Astrocyte (in vitro differentiated cells and primary cell): ENCODE measurements at regions not wholly inside any gene's neighbourhood (a gene's known extent, or its start where the extent isn't known, plus 50 kb on each side); places are given as distances from the start of the nearest gene placed in this dataset.

Experiments
- DNase-seq: peaks from one replicate; pipeline ENCODE4 v3.0.0-alpha.2; 2010; ENCODE audit warnings: low read depth
- FAIRE-seq: peaks from 2 replicates; lab custom pipeline; 2011; peaks lifted over from hg19 to GRCh38; lab: Jason Lieb, UNC
- H2AFZ ChIP-seq: 2 replicates; pipeline ENCODE4 v1.6.0; 2012; ENCODE audit warnings: low read depth, low read length, inconsistent platforms
- H3K27ac ChIP-seq: 2 replicates; pipeline ENCODE4 v1.5.1; 2011; ENCODE audit warnings: low read depth, low read length, inconsistent platforms
- H3K27me3 ChIP-seq: 2 replicates; pipeline ENCODE4 v1.6.0; 2011; ENCODE audit warnings: low read length, inconsistent platforms; ENCODE audit not compliant: insufficient read depth
- H3K36me3 ChIP-seq: 2 replicates; pipeline ENCODE4 v1.5.1; 2011; ENCODE audit warnings: low read length, inconsistent platforms; ENCODE audit not compliant: insufficient read depth
- H3K4me1 ChIP-seq: 2 replicates; pipeline ENCODE4 v1.5.1; 2011; ENCODE audit warnings: low read length, inconsistent platforms; ENCODE audit not compliant: insufficient read depth
- H3K4me2 ChIP-seq: 2 replicates; pipeline ENCODE4 v1.6.0; 2012; ENCODE audit warnings: low read length, inconsistent platforms
- H3K4me3 ChIP-seq: 2 replicates; pipeline ENCODE4 v1.5.1; 2011; ENCODE audit warnings: low read depth, mild to moderate bottlenecking, low read length, inconsistent platforms; ENCODE audit not compliant: insufficient read depth
- H3K79me2 ChIP-seq: 2 replicates; pipeline ENCODE4 v1.6.0; 2012; ENCODE audit warnings: mild to moderate bottlenecking, low read length, inconsistent platforms; ENCODE audit not compliant: insufficient read depth
- H3K9ac ChIP-seq: 2 replicates; pipeline ENCODE4 v1.6.0; 2012; ENCODE audit warnings: mild to moderate bottlenecking, low read length, inconsistent platforms
- H3K9me3 ChIP-seq: 2 replicates; pipeline ENCODE4 v1.5.1; 2012; ENCODE audit warnings: low read depth, mild to moderate bottlenecking, low read length, inconsistent platforms; ENCODE audit not compliant: insufficient read depth
- H4K20me1 ChIP-seq: 2 replicates; pipeline ENCODE4 v1.6.0; 2012; ENCODE audit warnings: low read length, inconsistent platforms; ENCODE audit not compliant: insufficient read depth
- H3K27ac Mint-ChIP-seq: one replicate; pipeline ENCODE4 v1.8.0; 2021; ENCODE audit warnings: mild to moderate bottlenecking, mixed read lengths; ENCODE audit not compliant: unreplicated experiment
- H3K27me3 Mint-ChIP-seq: one replicate; pipeline ENCODE4 v1.8.0; 2021; ENCODE audit warnings: low read depth, mixed read lengths; ENCODE audit not compliant: unreplicated experiment
- H3K36me3 Mint-ChIP-seq: one replicate; pipeline ENCODE4 v1.8.0; 2021; ENCODE audit warnings: low read depth, mixed read lengths; ENCODE audit not compliant: unreplicated experiment
- H3K4me1 Mint-ChIP-seq: one replicate; pipeline ENCODE4 v1.8.0; 2021; ENCODE audit warnings: low read depth, mixed read lengths; ENCODE audit not compliant: unreplicated experiment
- H3K4me3 Mint-ChIP-seq: one replicate; pipeline ENCODE4 v1.8.0; 2021; ENCODE audit warnings: mild to moderate bottlenecking, moderate library complexity, mixed read lengths; ENCODE audit not compliant: unreplicated experiment
- H3K9me3 Mint-ChIP-seq: one replicate; pipeline ENCODE4 v1.8.0; 2021; ENCODE audit warnings: mild to moderate bottlenecking, mixed read lengths; ENCODE audit not compliant: unreplicated experiment
- EZH2 ChIP-seq: IDR thresholded peaks from 2 replicates; pipeline ENCODE4 v1.6.1; 2012; ENCODE audit warnings: mild to moderate bottlenecking, low read length, inconsistent platforms; ENCODE audit not compliant: insufficient read depth
- TF ChIP-seq, protein P1 (sequence below): IDR thresholded peaks from 2 replicates; pipeline ENCODE4 v1.5.1; 2011; ENCODE audit warnings: low read depth, mild to moderate bottlenecking, inconsistent platforms, low read length, moderate library complexity; ENCODE audit not compliant: insufficient read depth

DNA sequence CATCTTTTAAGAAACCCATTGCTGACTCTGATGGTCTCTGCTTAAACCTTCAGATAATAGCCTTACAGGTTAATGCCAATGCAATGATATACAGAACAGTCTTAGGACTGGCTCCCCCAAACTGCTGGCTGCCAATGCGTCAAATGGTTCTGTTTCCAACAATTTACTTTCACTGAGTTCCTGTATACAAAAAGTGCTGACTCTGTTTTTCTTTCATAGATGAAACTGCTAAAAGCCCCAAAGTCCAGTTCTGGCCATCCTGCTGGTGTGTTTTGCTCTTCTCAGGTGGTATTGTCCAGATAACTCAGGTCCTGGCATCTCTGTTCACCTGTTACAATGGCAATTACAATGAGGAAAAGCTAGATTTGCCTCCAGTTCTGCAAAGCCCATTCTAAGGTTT lies 326.9 kb downstream of the GRIN2B start:
- H3K36me3 ChIP-seq: no peaks in the 10 kb centered on the region
- no peaks in the 10 kb centered on the region for H4K20me1 ChIP-seq
- no peaks in the 10 kb centered on the region for H3K36me3 Mint-ChIP-seq
- no peaks in the 10 kb centered on the region for H3K79me2 ChIP-seq
- no peak for FAIRE-seq
- no peaks in the 10 kb centered on the region for H3K9me3 ChIP-seq
- H3K27ac ChIP-seq: no peak overlapping the region
- H3K4me1 Mint-ChIP-seq: peaks cover 10% of the 10 kb centered on the region
- no peaks in the 10 kb centered on the region for H3K9me3 Mint-ChIP-seq
- no peaks in the 10 kb centered on the region for H3K27me3 Mint-ChIP-seq
- no peak overlapping the region for H3K4me3 ChIP-seq
- H2AFZ ChIP-seq: no peak overlapping the region
- H3K4me2 ChIP-seq: no peak overlapping the region
- no peak overlapping the region for H3K4me3 Mint-ChIP-seq
- no peak for DNase-seq
- H3K9ac ChIP-seq: no peak overlapping the region
- TF ChIP-seq EZH2: no peak
- TF ChIP-seq, protein P1, sequence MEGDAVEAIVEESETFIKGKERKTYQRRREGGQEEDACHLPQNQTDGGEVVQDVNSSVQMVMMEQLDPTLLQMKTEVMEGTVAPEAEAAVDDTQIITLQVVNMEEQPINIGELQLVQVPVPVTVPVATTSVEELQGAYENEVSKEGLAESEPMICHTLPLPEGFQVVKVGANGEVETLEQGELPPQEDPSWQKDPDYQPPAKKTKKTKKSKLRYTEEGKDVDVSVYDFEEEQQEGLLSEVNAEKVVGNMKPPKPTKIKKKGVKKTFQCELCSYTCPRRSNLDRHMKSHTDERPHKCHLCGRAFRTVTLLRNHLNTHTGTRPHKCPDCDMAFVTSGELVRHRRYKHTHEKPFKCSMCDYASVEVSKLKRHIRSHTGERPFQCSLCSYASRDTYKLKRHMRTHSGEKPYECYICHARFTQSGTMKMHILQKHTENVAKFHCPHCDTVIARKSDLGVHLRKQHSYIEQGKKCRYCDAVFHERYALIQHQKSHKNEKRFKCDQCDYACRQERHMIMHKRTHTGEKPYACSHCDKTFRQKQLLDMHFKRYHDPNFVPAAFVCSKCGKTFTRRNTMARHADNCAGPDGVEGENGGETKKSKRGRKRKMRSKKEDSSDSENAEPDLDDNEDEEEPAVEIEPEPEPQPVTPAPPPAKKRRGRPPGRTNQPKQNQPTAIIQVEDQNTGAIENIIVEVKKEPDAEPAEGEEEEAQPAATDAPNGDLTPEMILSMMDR: no peak
- H3K27me3 ChIP-seq: no peaks in the 10 kb centered on the region
- H3K4me1 ChIP-seq: no peaks in the 10 kb centered on the region
- no peak overlapping the region for H3K27ac Mint-ChIP-seq

DNA sequence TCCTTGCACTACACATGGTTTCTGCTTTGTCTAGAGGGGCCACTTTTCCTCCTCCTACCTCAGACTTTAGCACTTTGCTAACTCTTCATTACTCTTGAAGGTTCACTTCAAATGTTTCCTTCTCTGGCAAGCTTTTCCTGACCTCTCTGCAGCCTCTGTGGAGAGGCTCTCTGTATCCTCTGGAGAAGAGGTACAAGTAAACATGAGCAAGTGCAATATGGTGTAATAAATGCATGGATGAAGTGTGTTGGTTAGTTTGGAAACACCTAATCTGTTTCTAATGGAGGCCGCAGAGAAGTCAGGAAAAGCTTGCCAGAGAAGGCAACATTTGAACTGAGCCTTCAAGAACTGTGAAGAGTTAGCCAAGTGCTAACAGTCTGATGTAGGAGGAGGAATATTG lies 329.3 kb downstream of the GRIN2B start:
- Histone ChIP-seq H3K79me2 (no peaks in the 10 kb centered on the region), H3K9me3 (no peaks in the 10 kb centered on the region), H3K36me3 (no peaks in the 10 kb centered on the region), H3K4me3 (no peak overlapping the region), H3K27me3 (no peaks in the 10 kb centered on the region), H3K4me1 (no peaks in the 10 kb centered on the region), H3K9ac (no peak overlapping the region), H3K27ac (no peak overlapping the region), H2AFZ (no peak overlapping the region), H4K20me1 (no peaks in the 10 kb centered on the region), H3K4me2 (no peak overlapping the region)
- H3K4me1 Mint-ChIP-seq: peaks cover 4% of the 10 kb centered on the region
- TF ChIP-seq, protein P1: no peak
- TF ChIP-seq EZH2: no peak
- no peaks in the 10 kb centered on the region for H3K9me3 Mint-ChIP-seq
- no peak overlapping the region for H3K4me3 Mint-ChIP-seq
- no peak overlapping the region for H3K27ac Mint-ChIP-seq
- FAIRE-seq: no peak
- no peaks in the 10 kb centered on the region for H3K27me3 Mint-ChIP-seq
- DNase-seq: no peak
- no peaks in the 10 kb centered on the region for H3K36me3 Mint-ChIP-seq

DNA sequence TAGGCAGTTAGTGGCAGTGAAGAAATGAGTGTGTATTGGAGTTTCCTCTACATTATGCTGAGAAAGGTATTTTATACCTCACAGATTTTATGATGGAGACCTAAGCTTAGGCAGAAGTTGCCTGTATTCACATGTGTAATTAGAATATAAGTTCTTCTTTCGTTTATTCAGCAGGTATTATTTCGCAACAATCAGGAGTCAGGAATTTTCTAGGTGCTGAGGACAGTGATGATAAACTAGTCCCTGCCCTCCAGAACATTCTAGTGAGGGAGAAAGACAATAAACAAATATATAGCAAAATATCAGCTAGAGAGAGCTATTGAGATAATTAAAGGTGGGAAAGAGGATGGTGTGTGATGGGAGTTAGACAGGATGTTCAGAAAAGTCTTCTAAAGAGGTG lies 345.7 kb downstream of the GRIN2B start:
- Mint-ChIP-seq H3K27me3 (peaks cover 13% of the 10 kb centered on the region), H3K36me3 (no peaks in the 10 kb centered on the region), H3K4me1 (no peaks in the 10 kb centered on the region), H3K4me3 (no peak overlapping the region), H3K9me3 (peaks cover 3% of the 10 kb centered on the region), H3K27ac (no peak overlapping the region)
- Histone ChIP-seq H3K79me2 (no peaks in the 10 kb centered on the region), H3K27me3 (no peaks in the 10 kb centered on the region), H3K4me1 (no peaks in the 10 kb centered on the region), H3K27ac (no peak overlapping the region), H4K20me1 (no peaks in the 10 kb centered on the region), H2AFZ (no peak overlapping the region), H3K4me2 (no peak overlapping the region), H3K9ac (no peak overlapping the region), H3K4me3 (no peak overlapping the region), H3K9me3 (no peaks in the 10 kb centered on the region), H3K36me3 (no peaks in the 10 kb centered on the region)
- FAIRE-seq: no peak
- TF ChIP-seq, protein P1: no peak
- no peak for TF ChIP-seq EZH2
- no peak for DNase-seq
